Ectodermal cell (in vitro differentiated cells): ENCODE measurements at regions not wholly inside any gene's neighbourhood (a gene's known extent, or its start where the extent isn't known, plus 50 kb on each side); places are given as distances from the start of the nearest gene placed in this dataset.
"Not testable (repeated sequence)": the region's sequence is repeated elsewhere in the genome, so short reads cannot be mapped to it uniquely, and the experiment has no call there.

Experiments used
- H3K27ac ChIP-seq: 2 replicates; pipeline ENCODE4 v1.7.0; 2013; ENCODE audit warnings: mild to moderate bottlenecking, low read depth, low read length; ENCODE audit not compliant: insufficient read depth, poor library complexity, severe bottlenecking
- H3K27me3 ChIP-seq: 2 replicates; pipeline ENCODE4 v1.7.0; 2013; ENCODE audit warnings: mild to moderate bottlenecking, low read length; ENCODE audit not compliant: insufficient read depth, control insufficient read depth, poor library complexity, severe bottlenecking
- H3K36me3 ChIP-seq: one replicate; pipeline ENCODE4 v1.7.0; 2013; ENCODE audit warnings: low read length; ENCODE audit not compliant: control insufficient read depth, insufficient read depth
- H3K4me1 ChIP-seq: one replicate; pipeline ENCODE4 v1.7.0; 2013; ENCODE audit warnings: low read length; ENCODE audit not compliant: control insufficient read depth, insufficient read depth
- H3K4me3 ChIP-seq: 2 replicates; pipeline ENCODE4 v1.7.0; 2013; ENCODE audit warnings: low read depth, low read length, control low read depth; ENCODE audit not compliant: insufficient read depth
- H3K9me3 ChIP-seq: 2 replicates; pipeline ENCODE4 v1.7.0; 2013; ENCODE audit warnings: mild to moderate bottlenecking, low read length, moderate library complexity; ENCODE audit not compliant: control insufficient read depth
- WGBS, 2 experiments: methylation state at CpG; one replicate each; pipeline ENCODE4 v1.1.7; 2013; ENCODE audit warnings: missing lambda C conversion rate in 2 of 2; 5-methylcytosine and 5-hydroxymethylcytosine counted together

- Histone ChIP-seq H3K27me3 (no peaks in the 10 kb centered on the region), H3K9me3 (no peaks in the 10 kb centered on the region), H3K4me3 (no peak overlapping the region), H3K36me3 (no peaks in the 10 kb centered on the region), H3K27ac (no peak overlapping the region), H3K4me1 (no peaks in the 10 kb centered on the region)
- 83 to 88% methylated on average over 1 of the region's 1 CpG for WGBS, 2 experiments
Measured at GRCh38 chr11:42960521-42961088, 351.2 kb upstream of the API5 start.

- Histone ChIP-seq H3K36me3 (no peaks in the 10 kb centered on the region), H3K27ac (no peak overlapping the region), H3K4me1 (no peaks in the 10 kb centered on the region), H3K4me3 (no peak overlapping the region), H3K27me3 (no peaks in the 10 kb centered on the region), H3K9me3 (no peaks in the 10 kb centered on the region)
- 93 to 94% methylated on average over 2 of the region's 2 CpGs for WGBS, 2 experiments
Measured at GRCh38 chr11:42967653-42968052, 344.1 kb upstream of the API5 start.

- no peaks in the 10 kb centered on the region for H3K36me3 ChIP-seq
- H3K9me3 ChIP-seq: no peaks in the 10 kb centered on the region
- H3K27ac ChIP-seq: no peak overlapping the region
- no peaks in the 10 kb centered on the region for H3K27me3 ChIP-seq
- no peak overlapping the region for H3K4me3 ChIP-seq
- H3K4me1 ChIP-seq: no peaks in the 10 kb centered on the region
- WGBS, 2 experiments: 83 to 93% methylated on average over 1 of the region's 1 CpG
Measured at GRCh38 chr11:42972741-42973140, 339.1 kb upstream of the API5 start.

- Histone ChIP-seq H3K27me3 (no peaks in the 10 kb centered on the region), H3K4me1 (no peaks in the 10 kb centered on the region), H3K36me3 (no peaks in the 10 kb centered on the region), H3K9me3 (no peaks in the 10 kb centered on the region), H3K27ac (no peak overlapping the region), H3K4me3 (no peak overlapping the region)
- WGBS, 2 experiments: 83 to 85% methylated on average over 4 of the region's 4 CpGs
Measured at GRCh38 chr11:42974510-42975179, 337.2 kb upstream of the API5 start.

- WGBS, 2 experiments: 56 to 63% methylated on average over 1 of the region's 1 CpG
- H3K27me3 ChIP-seq: no peaks in the 10 kb centered on the region
- no peaks in the 10 kb centered on the region for H3K4me1 ChIP-seq
- H3K4me3 ChIP-seq: no peak overlapping the region
- H3K27ac ChIP-seq: no peak overlapping the region
- no peaks in the 10 kb centered on the region for H3K36me3 ChIP-seq
- no peaks in the 10 kb centered on the region for H3K9me3 ChIP-seq
Measured at GRCh38 chr11:42975180-42975529, 336.6 kb upstream of the API5 start.

GRCh38 chr11:42976636-42977217 lies 335.1 kb upstream of the API5 start:
- Histone ChIP-seq H3K36me3 (no peaks in the 10 kb centered on the region), H3K4me1 (no peaks in the 10 kb centered on the region), H3K4me3 (no peak overlapping the region), H3K27ac (no peak overlapping the region), H3K27me3 (no peaks in the 10 kb centered on the region), H3K9me3 (no peaks in the 10 kb centered on the region)
- WGBS, 2 experiments: 89% methylated on average over 1 of the region's 1 CpG

GRCh38 chr11:42992594-42992993 lies 319.2 kb upstream of the API5 start:
- 82% methylated on average over 2 of the region's 2 CpGs; no CpG with 5 or more reads in 1 of the 2 experiments for WGBS, 2 experiments
- H3K36me3 ChIP-seq: no peaks in the 10 kb centered on the region
- H3K27me3 ChIP-seq: no peaks in the 10 kb centered on the region
- H3K4me3 ChIP-seq: no peak overlapping the region
- H3K4me1 ChIP-seq: no peaks in the 10 kb centered on the region
- no peak overlapping the region for H3K27ac ChIP-seq
- no peaks in the 10 kb centered on the region for H3K9me3 ChIP-seq

GRCh38 chr11:42996421-42997307 lies 315.1 kb upstream of the API5 start:
- H3K4me3 ChIP-seq: no peak overlapping the region
- 85 to 87% methylated on average over 9 of the region's 9 CpGs for WGBS, 2 experiments
- no peaks in the 10 kb centered on the region for H3K36me3 ChIP-seq
- no peaks in the 10 kb centered on the region for H3K9me3 ChIP-seq
- H3K27me3 ChIP-seq: no peaks in the 10 kb centered on the region
- H3K4me1 ChIP-seq: no peaks in the 10 kb centered on the region
- no peak overlapping the region for H3K27ac ChIP-seq

GRCh38 chr11:43004879-43005278 lies 306.9 kb upstream of the API5 start:
- 94 to 95% methylated on average over 10 of the region's 10 CpGs for WGBS, 2 experiments
- not testable (repeated sequence) for H3K27me3 ChIP-seq, H3K4me3 ChIP-seq, H3K36me3 ChIP-seq, H3K4me1 ChIP-seq, H3K27ac ChIP-seq, H3K9me3 ChIP-seq

GRCh38 chr11:43010042-43010441 lies 301.8 kb upstream of the API5 start:
- H3K4me3 ChIP-seq: no peak overlapping the region
- no peaks in the 10 kb centered on the region for H3K9me3 ChIP-seq
- H3K36me3 ChIP-seq: no peaks in the 10 kb centered on the region
- H3K4me1 ChIP-seq: no peaks in the 10 kb centered on the region
- H3K27ac ChIP-seq: no peak overlapping the region
- 73 to 76% methylated on average over 4 of the region's 4 CpGs for WGBS, 2 experiments
- no peaks in the 10 kb centered on the region for H3K27me3 ChIP-seq
